ENCODE measurements at regions not wholly inside any gene's neighbourhood (a gene's known extent, or its start where the extent isn't known, plus 50 kb on each side); places are given as distances from the start of the nearest gene placed in this dataset.
"Not testable (repeated sequence)": the region's sequence is repeated elsewhere in the genome, so short reads cannot be mapped to it uniquely, and the experiment has no call there.

DNA sequence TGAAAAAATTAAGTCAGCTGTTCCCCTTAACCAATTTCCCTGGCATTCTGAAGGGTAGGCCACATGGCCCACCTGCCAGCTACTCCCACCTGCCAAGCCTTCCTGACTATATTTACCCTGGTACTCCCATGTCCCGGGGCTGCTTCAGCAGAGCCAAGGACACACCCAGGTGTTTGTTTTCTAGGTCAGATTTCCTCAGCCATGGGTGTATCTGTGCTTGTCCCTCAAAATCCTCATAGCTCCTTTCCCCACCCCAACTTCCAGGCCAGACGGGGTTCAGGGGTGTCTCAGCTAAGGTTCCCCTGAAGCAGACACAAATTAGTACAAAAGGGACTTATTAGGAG is 139.4 kb upstream of the CDYL start:
- TF ChIP-seq, protein P1, sequence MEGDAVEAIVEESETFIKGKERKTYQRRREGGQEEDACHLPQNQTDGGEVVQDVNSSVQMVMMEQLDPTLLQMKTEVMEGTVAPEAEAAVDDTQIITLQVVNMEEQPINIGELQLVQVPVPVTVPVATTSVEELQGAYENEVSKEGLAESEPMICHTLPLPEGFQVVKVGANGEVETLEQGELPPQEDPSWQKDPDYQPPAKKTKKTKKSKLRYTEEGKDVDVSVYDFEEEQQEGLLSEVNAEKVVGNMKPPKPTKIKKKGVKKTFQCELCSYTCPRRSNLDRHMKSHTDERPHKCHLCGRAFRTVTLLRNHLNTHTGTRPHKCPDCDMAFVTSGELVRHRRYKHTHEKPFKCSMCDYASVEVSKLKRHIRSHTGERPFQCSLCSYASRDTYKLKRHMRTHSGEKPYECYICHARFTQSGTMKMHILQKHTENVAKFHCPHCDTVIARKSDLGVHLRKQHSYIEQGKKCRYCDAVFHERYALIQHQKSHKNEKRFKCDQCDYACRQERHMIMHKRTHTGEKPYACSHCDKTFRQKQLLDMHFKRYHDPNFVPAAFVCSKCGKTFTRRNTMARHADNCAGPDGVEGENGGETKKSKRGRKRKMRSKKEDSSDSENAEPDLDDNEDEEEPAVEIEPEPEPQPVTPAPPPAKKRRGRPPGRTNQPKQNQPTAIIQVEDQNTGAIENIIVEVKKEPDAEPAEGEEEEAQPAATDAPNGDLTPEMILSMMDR (conservative IDR thresholded peaks at IDR 0.05; ENCODE audit: low read depth, low read length): no peak
- no peaks in the 10 kb centered on the region for H4K20me1 ChIP-seq (ENCODE audit: insufficient read depth)
- H3K36me3 ChIP-seq (ENCODE audit: insufficient read depth): no peaks in the 10 kb centered on the region
- H3K4me3 ChIP-seq (IDR thresholded peaks at IDR 0.05; ENCODE audit: insufficient read depth, low read depth, low read length): no peak overlapping the region
- H3K79me2 ChIP-seq (ENCODE audit: insufficient read depth, low read depth): no peaks in the 10 kb centered on the region
- no peaks in the 10 kb centered on the region for H3K4me1 ChIP-seq (ENCODE audit: low read depth, poor library complexity, severe bottlenecking)
- no peak overlapping the region for H3K9ac ChIP-seq
- H3K27ac ChIP-seq: no peak overlapping the region
- no peak overlapping the region for H3K4me2 ChIP-seq
- no peaks in the 10 kb centered on the region for H3K27me3 ChIP-seq (ENCODE audit: insufficient read depth, low read depth)
- H2AFZ ChIP-seq (ENCODE audit: low read depth): no peak overlapping the region

DNA sequence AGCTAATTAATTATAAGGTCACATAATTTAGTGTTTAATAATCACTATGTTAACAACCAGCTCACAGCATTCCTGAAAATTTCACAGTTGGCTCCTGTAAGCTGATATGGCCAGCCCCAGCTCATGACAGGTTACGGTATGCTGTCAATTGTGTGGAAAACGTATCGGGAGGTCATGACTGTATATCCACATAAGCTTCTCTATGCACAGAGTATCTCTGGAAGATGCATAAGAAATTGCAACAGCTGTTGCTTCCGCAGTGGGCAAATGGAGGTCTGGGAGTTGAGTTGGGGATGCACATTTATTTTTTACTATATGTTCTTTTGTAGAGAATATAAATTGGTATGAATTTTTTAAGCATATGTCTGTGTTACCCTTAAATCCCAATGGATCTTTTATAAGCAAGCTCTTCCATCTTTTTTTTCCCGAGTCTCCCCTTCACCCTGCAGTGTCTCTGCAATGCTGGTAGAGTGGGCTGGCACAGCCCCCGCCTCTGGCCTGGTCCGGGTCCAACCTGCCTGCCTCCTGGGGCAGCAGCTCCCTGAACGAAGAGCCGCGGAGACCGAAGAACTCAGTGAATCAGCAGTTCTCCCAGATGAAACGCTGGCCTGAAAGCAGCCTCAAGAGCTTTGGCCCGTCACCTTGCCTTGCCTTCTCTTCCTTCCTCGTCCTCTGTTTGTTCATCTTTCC is 139.9 kb upstream of the CDYL start:
- TF ChIP-seq, protein P1 (conservative IDR thresholded peaks at IDR 0.05; ENCODE audit: low read depth, low read length): no peak
- Histone ChIP-seq H3K9ac (no peak overlapping the region), H3K27ac (no peak overlapping the region), H3K36me3 (ENCODE audit: insufficient read depth) (no peaks in the 10 kb centered on the region), H3K4me1 (ENCODE audit: low read depth, poor library complexity, severe bottlenecking) (no peaks in the 10 kb centered on the region), H3K4me3 (IDR thresholded peaks at IDR 0.05; ENCODE audit: insufficient read depth, low read depth, low read length) (no peak overlapping the region), H3K79me2 (ENCODE audit: insufficient read depth, low read depth) (no peaks in the 10 kb centered on the region), H2AFZ (ENCODE audit: low read depth) (no peak overlapping the region), H3K27me3 (ENCODE audit: insufficient read depth, low read depth) (no peaks in the 10 kb centered on the region), H4K20me1 (ENCODE audit: insufficient read depth) (no peaks in the 10 kb centered on the region), H3K4me2 (no peak overlapping the region)

DNA sequence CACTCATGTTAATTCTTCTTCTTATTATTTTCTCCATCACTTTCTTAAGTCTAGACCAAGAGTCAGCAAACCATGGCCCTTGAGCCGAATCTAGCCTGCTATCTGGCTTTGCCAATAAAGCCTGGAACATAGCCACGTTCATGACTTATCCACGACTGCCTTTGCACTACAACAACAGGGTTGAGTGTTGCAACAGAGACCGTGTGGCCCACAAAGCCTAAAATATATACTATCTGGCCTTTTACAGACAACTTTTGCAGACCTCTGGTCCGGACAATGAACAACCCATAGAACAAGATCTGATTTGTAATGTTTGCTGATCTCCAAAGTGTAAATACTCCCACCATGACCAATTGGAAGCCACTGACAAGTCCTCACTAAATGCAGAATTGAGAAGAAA is 140.5 kb upstream of the CDYL start:
- H3K79me2 ChIP-seq (ENCODE audit: insufficient read depth, low read depth): no peaks in the 10 kb centered on the region
- H3K27ac ChIP-seq: no peak overlapping the region
- no peak overlapping the region for H3K4me2 ChIP-seq
- H2AFZ ChIP-seq (ENCODE audit: low read depth): no peak overlapping the region
- TF ChIP-seq, protein P1 (conservative IDR thresholded peaks at IDR 0.05; ENCODE audit: low read depth, low read length): no peak
- no peaks in the 10 kb centered on the region for H3K27me3 ChIP-seq (ENCODE audit: insufficient read depth, low read depth)
- no peak overlapping the region for H3K9ac ChIP-seq
- H3K36me3 ChIP-seq (ENCODE audit: insufficient read depth): no peaks in the 10 kb centered on the region
- H3K4me3 ChIP-seq (IDR thresholded peaks at IDR 0.05; ENCODE audit: insufficient read depth, low read depth, low read length): no peak overlapping the region
- H4K20me1 ChIP-seq (ENCODE audit: insufficient read depth): no peaks in the 10 kb centered on the region
- H3K4me1 ChIP-seq (ENCODE audit: low read depth, poor library complexity, severe bottlenecking): no peaks in the 10 kb centered on the region

DNA sequence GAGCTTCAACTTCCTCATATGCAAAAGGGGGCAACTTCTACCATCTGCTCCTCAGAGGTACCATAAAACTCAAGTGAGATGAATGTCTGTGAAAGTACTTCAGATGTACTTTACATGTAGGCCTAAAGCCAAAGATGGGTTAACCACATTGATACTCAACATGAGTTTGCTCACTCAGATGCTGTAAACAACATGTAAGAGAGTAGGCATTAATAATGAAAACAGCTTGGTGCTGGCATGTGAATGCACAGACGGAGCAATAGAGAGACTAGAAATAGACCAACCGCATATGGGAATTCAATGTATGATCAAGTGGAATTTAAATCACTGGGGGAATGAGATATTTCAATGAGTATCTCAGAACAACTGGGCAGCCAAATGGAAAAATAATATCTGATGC is 143.8 kb upstream of the CDYL start:
- Histone ChIP-seq H3K27me3 (ENCODE audit: insufficient read depth, low read depth) (no peaks in the 10 kb centered on the region), H3K4me3 (IDR thresholded peaks at IDR 0.05; ENCODE audit: insufficient read depth, low read depth, low read length) (no peak overlapping the region), H4K20me1 (ENCODE audit: insufficient read depth) (no peaks in the 10 kb centered on the region), H3K4me2 (no peak overlapping the region), H2AFZ (ENCODE audit: low read depth) (no peak overlapping the region), H3K27ac (no peak overlapping the region), H3K36me3 (ENCODE audit: insufficient read depth) (no peaks in the 10 kb centered on the region), H3K4me1 (ENCODE audit: low read depth, poor library complexity, severe bottlenecking) (no peaks in the 10 kb centered on the region), H3K79me2 (ENCODE audit: insufficient read depth, low read depth) (no peaks in the 10 kb centered on the region), H3K9ac (no peak overlapping the region)
- TF ChIP-seq, protein P1 (conservative IDR thresholded peaks at IDR 0.05; ENCODE audit: low read depth, low read length): no peak

DNA sequence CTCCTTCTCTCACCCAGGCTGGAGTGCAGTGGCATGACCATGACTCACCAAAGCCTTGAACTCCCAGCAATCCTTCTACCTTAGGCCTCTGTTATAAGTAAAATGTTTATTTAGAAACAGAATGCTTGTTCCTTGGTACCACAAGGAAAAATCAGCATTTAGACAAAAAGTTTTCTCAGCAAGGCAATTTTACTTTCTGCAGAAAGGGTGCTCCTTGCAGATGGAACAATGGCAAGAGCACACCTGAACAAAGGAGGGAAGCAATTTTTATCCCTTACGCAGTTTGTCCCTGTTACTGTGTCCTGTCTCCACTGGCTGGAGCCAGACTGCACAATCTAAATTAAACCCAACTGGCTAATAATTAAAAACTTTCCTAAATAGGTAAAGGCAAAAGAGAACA is 146.4 kb upstream of the CDYL start:
- not testable (repeated sequence) for H3K4me1 ChIP-seq (ENCODE audit: low read depth, poor library complexity, severe bottlenecking); H3K4me2 ChIP-seq; H3K4me3 ChIP-seq (IDR thresholded peaks at IDR 0.05; ENCODE audit: insufficient read depth, low read depth, low read length); H3K27me3 ChIP-seq (ENCODE audit: insufficient read depth, low read depth); H4K20me1 ChIP-seq (ENCODE audit: insufficient read depth); H3K36me3 ChIP-seq (ENCODE audit: insufficient read depth); H3K9ac ChIP-seq; H3K27ac ChIP-seq; H2AFZ ChIP-seq (ENCODE audit: low read depth); H3K79me2 ChIP-seq (ENCODE audit: insufficient read depth, low read depth)

All from KMS-11 (cell line).